GM21390 (cell line): ENCODE measurements at regions not wholly inside any gene's neighbourhood (a gene's known extent, or its start where the extent isn't known, plus 50 kb on each side); places are given as distances from the start of the nearest gene placed in this dataset.
"Not testable (repeated sequence)": the region's sequence is repeated elsewhere in the genome, so short reads cannot be mapped to it uniquely, and the experiment has no call there.

Experiments used
- ATAC-seq: cut with Tn5 transposase; IDR thresholded peaks from one replicate; pipeline ENCODE4 v1.9.1; 2021; ENCODE audit not compliant: unreplicated experiment

DNA sequence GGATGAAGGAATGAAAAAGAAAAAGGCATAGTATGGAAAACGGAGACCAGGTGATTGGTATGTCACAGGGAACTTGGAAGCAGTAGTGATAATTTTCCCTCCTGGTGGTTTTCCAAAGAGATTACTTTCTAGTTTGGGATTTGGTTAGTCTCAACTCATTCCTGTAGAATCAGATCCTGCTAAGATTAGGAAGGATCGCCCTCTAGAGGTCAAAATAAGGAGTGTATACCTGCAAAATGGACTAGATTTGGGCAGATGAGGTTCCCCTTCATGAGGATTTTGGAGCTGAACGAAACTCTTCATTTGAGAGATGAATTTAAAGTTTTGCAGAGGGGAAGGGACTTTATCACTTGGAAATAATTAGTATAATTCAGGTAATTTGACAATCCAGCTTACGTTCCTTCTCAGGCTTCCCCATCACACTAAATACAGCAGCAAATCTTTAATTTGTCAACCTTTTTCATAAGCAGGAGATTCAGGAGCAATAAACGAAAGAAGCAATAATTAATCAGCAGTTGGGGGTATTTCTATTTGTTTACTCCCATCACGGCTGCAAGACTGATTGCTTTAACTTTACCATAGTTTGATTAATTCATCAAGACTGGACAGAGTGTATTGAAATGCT, 65.2 kb downstream of the CCDC195 start:
- peak; percentile 73 for ATAC-seq

DNA sequence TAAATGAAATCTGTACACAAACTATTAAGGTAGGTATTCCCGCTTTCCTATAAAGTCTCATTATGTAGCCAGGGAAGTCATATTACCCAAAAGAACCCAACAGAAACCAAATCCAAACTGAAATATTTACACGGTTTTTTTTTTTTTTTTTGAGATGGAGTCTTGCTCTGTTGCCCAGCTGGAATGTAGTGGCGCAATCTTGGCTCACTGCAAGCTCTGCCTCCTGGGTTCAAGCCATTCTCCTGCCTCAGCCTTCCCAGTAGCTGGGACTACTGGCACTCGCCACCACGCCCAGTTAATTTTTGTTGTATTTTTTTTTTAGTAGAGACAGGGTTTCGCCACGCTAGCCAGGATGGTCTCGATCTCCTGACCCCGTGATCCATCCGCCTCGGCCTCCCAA, 62.5 kb upstream of the CUL3 start:
- not testable (repeated sequence) for ATAC-seq

DNA sequence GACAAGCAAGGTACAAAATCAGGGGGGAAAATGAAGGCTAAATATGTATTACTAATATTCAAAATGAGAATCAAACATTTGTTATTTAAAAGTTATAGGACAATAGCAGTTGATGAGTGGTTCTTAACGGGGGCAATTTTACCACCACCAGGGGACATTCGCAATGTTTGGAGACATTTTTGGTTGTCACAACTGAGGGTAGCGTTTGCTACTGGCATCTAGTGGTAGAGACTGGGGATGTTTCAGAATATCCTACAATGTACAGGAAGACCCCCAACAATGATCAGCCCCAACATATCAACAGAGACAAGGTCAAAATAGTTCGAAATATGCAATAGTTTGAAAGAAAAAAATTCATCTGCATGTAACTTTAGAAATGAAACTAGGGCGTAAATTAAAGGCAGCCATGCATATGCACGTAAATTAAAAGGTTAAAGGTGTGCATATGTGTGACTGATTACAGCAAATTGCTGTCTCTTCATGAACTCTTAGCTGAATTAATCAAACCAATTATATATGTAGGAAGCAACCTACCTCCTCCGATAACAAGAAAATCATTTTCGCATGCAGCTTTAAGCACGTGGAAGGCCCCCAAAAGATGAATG, 61.2 kb upstream of the CUL3 start:
- peak; percentile 61 for ATAC-seq

DNA sequence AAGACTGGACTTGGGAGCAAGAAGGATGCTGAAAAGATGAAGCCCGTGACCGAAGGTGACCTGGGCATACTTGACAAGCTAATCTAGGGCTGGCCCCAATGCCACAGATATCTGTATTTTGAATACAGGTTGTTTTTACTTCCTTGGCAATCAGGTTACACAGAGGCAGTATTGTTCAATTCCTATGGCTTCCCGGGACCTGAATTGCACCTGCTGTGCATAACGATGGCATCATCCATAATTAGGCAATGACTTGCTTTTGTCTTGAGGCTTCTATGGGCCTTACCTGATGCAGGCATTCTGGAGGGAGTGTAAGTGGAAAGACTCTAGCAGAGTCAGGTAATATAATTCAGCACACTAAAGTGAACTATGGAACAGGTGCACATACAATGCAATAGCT, 60.6 kb upstream of the CUL3 start:
- ATAC-seq, result no peak

GRCh38 chr2:224640679-224641078, 55.5 kb upstream of the CUL3 start:
- ATAC-seq, result no peak

DNA sequence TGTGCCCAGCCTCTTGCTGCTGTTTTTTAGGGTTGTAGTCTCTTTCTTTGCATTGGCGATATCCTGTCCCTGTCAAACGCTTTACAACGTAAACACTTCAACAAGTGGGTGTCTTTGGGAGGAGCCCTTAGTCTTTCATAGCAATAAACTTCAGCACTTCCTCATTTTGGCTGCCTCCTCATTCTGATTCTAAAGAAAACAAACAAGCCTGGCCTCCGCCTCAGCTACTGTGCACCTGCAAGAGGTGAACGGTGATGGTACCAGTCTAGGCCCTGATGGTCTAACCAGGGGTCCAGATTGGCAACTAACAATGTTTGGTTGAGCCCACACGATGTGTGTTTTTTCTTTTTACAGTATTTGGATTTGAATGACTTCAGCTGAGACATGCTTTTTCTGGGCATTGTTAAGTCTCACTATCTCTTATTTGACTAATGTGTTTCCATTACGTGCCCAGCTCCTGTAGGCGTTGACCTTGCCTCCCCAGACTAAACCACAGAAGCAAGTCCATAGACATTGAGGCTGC, 53.2 kb upstream of the CUL3 start:
- peak; percentile 85 for ATAC-seq
